Astrocyte of the cerebellum (primary cell): ENCODE measurements at regions not wholly inside any gene's neighbourhood (a gene's known extent, or its start where the extent isn't known, plus 50 kb on each side); places are given as distances from the start of the nearest gene placed in this dataset.

ENCODE experiments used
- DNase-seq: peaks from one replicate; pipeline ENCODE4 v3.0.0-alpha.2; 2011; ENCODE audit warnings: low read depth
- H3K4me3 ChIP-seq: 2 replicates; pipeline ENCODE4 v1.5.1; 2011; ENCODE audit warnings: mild to moderate bottlenecking, low read depth, low read length, moderate library complexity
- in situ Hi-C: cut with HindIII; loops from 2 replicates; pipeline ENCODE4 v1.10.0; 2017; ENCODE audit warnings: low sequenced_read_pairs
- TF ChIP-seq, protein P1 (sequence below): IDR thresholded peaks from 2 replicates; pipeline ENCODE4 v1.5.1; 2012; ENCODE audit warnings: low read length, low read depth, moderate library complexity, mild to moderate bottlenecking; ENCODE audit errors: missing control alignments

GRCh38 chr11:19646308-19646707, 66.3 kb upstream of the NAV2 start:
- TF ChIP-seq, protein P1, sequence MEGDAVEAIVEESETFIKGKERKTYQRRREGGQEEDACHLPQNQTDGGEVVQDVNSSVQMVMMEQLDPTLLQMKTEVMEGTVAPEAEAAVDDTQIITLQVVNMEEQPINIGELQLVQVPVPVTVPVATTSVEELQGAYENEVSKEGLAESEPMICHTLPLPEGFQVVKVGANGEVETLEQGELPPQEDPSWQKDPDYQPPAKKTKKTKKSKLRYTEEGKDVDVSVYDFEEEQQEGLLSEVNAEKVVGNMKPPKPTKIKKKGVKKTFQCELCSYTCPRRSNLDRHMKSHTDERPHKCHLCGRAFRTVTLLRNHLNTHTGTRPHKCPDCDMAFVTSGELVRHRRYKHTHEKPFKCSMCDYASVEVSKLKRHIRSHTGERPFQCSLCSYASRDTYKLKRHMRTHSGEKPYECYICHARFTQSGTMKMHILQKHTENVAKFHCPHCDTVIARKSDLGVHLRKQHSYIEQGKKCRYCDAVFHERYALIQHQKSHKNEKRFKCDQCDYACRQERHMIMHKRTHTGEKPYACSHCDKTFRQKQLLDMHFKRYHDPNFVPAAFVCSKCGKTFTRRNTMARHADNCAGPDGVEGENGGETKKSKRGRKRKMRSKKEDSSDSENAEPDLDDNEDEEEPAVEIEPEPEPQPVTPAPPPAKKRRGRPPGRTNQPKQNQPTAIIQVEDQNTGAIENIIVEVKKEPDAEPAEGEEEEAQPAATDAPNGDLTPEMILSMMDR = no peak
- in situ Hi-C loops = no loop called here
- no peak for DNase-seq
- no peak overlapping the region for H3K4me3 ChIP-seq

DNA sequence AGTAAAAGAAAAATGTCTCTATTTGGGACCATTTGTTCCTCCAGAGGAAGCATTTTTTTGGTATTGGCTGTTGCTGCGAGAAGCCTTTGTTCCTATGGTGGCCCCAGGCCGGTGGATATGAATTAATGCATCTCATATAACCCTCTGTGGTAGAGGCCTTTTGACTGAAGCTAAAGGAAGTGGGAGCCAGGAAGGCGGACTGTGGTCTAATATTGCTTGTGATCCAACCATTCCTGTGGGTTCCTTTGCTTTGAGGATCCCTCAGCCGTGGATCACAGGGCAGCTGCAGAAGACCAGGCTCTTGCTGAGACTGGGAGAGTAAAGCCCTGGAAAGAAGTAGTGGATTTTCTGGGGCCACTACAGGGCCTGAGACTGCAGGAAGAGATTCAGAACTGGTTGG, 68.3 kb upstream of the NAV2 start:
- DNase-seq = peak; percentile 89
- in situ Hi-C loops = no loop called here
- TF ChIP-seq, protein P1 = no peak
- H3K4me3 ChIP-seq = no peak overlapping the region

- no peak for DNase-seq
- TF ChIP-seq, protein P1 = no peak
- in situ Hi-C loops = no loop called here
- H3K4me3 ChIP-seq = no peak overlapping the region
Observed at GRCh38 chr11:19642185-19643158, 70.2 kb upstream of the NAV2 start.

- DNase-seq = no peak
- in situ Hi-C loops = no loop called here
- TF ChIP-seq, protein P1 = no peak
- H3K4me3 ChIP-seq = no peak overlapping the region
Observed at GRCh38 chr11:19639603-19640105, 73.0 kb upstream of the NAV2 start.

DNA sequence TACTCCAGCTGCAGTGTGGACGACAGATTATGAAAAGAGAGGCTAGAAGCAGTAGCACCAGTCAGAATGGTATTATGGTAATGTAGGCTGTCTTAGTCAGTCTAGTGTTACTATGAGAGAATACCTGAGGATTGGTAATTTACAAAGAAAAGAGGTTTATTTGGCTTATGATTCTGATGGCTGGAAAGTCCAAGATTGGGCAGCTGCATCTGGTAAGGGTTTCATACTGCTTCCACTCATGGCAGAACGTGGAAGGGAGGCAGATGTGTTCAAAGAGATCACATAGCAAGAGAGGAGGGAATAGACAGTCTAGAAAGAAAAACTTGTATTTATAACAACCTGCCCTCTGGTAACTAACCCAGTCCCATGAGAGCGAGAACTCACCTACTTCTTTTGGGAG, 77.3 kb upstream of the NAV2 start:
- TF ChIP-seq, protein P1 = no peak
- in situ Hi-C loops = no loop called here
- no peak for DNase-seq
- H3K4me3 ChIP-seq = no peak overlapping the region

DNA sequence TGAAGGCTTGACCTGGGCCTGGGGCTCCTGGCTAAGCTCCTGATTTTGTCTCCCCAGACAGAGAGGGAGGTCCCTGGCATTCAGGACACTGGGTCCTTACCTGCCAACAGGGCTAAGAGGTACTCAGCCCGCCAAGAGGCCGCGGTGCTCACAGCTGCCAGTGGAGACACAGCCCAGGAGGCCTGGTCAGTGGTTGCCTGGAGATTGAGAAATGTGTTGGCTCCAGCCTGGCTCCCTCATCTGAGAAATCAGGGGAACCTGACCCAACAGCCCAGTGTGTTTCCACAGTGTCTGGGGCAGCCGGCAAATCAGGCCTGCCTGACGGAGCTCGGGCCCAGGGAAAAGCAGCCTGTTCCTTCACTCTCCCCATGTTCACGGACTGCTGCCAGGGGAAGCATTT, 79.4 kb upstream of the NAV2 start:
- peak; percentile 63 for DNase-seq
- no peak overlapping the region for H3K4me3 ChIP-seq

More for the DNA sequence above, 79.4 kb upstream of the NAV2 start:
- TF ChIP-seq, protein P1 = no peak
- in situ Hi-C loops = no loop called here
